ENCODE measurements at regions not wholly inside any gene's neighbourhood (a gene's known extent, or its start where the extent isn't known, plus 50 kb on each side); places are given as distances from the start of the nearest gene placed in this dataset.
"Not testable (repeated sequence)": the region's sequence is repeated elsewhere in the genome, so short reads cannot be mapped to it uniquely, and the experiment has no call there.

GRCh38 chr5:89173528-89173927 lies 290.5 kb upstream of the MEF2C start:
- H3K4me3 ChIP-seq (replicated peaks in 1 of 2; ENCODE audit: low read depth in 2 of 2, low read length in 2 of 2) = no peak overlapping the region
- no peak for DNase-seq (ENCODE audit: low read depth in 2 of 2)
- no peak for TF ChIP-seq CTCF (IDR thresholded peaks at IDR 0.05; ENCODE audit: low read depth, low read length)

- DNase-seq (ENCODE audit: low read depth in 2 of 2) = no peak
- no peak overlapping the region for H3K4me3 ChIP-seq (replicated peaks in 1 of 2; ENCODE audit: low read depth in 2 of 2, low read length in 2 of 2)
- no peak for TF ChIP-seq CTCF (IDR thresholded peaks at IDR 0.05; ENCODE audit: low read depth, low read length)
These were observed 285.8 kb upstream of the MEF2C start for GRCh38 chr5:89168766-89169165.

GRCh38 chr5:89164703-89165102 lies 281.7 kb upstream of the MEF2C start:
- H3K4me3 ChIP-seq (replicated peaks in 1 of 2; ENCODE audit: low read depth in 2 of 2, low read length in 2 of 2); DNase-seq (ENCODE audit: low read depth in 2 of 2): not testable (repeated sequence)

- TF ChIP-seq CTCF (IDR thresholded peaks at IDR 0.05; ENCODE audit: low read depth, low read length) = no peak
- H3K4me3 ChIP-seq (replicated peaks in 1 of 2; ENCODE audit: low read depth in 2 of 2, low read length in 2 of 2) = no peak overlapping the region
- no peak for DNase-seq (ENCODE audit: low read depth in 2 of 2)
These were observed 273.2 kb upstream of the MEF2C start for GRCh38 chr5:89156226-89156625.

GRCh38 chr5:89147031-89147430 lies 264.0 kb upstream of the MEF2C start:
- peak in 1 of 2 donors; percentile 42 for DNase-seq (ENCODE audit: low read depth in 2 of 2)
- TF ChIP-seq CTCF (IDR thresholded peaks at IDR 0.05; ENCODE audit: low read depth, low read length) = no peak
- H3K4me3 ChIP-seq (replicated peaks in 1 of 2; ENCODE audit: low read depth in 2 of 2, low read length in 2 of 2) = no peak overlapping the region

GRCh38 chr5:89137148-89137547 lies 254.2 kb upstream of the MEF2C start:
- no peak overlapping the region for H3K4me3 ChIP-seq (replicated peaks in 1 of 2; ENCODE audit: low read depth in 2 of 2, low read length in 2 of 2)
- no peak for TF ChIP-seq CTCF (IDR thresholded peaks at IDR 0.05; ENCODE audit: low read depth, low read length)
- no peak for DNase-seq (ENCODE audit: low read depth in 2 of 2)

- no peak for DNase-seq (ENCODE audit: low read depth in 2 of 2)
- no peak for TF ChIP-seq CTCF (IDR thresholded peaks at IDR 0.05; ENCODE audit: low read depth, low read length)
- no peak overlapping the region for H3K4me3 ChIP-seq (replicated peaks in 1 of 2; ENCODE audit: low read depth in 2 of 2, low read length in 2 of 2)
These were observed 251.0 kb upstream of the MEF2C start for GRCh38 chr5:89133975-89134374.

Measured in cardiac fibroblast (primary cell).